GM11168 (cell line): ENCODE measurements at regions not wholly inside any gene's neighbourhood (a gene's known extent, or its start where the extent isn't known, plus 50 kb on each side); places are given as distances from the start of the nearest gene placed in this dataset.

Experiments
- in situ Hi-C: fragments of 300-500 bp; cut with MboI; formaldehyde crosslinking; loops from one replicate; pipeline ENCODE4 v1.12.0; 2022; ENCODE audit warnings: low sequenced_read_pairs; ENCODE audit not compliant: unreplicated experiment

DNA sequence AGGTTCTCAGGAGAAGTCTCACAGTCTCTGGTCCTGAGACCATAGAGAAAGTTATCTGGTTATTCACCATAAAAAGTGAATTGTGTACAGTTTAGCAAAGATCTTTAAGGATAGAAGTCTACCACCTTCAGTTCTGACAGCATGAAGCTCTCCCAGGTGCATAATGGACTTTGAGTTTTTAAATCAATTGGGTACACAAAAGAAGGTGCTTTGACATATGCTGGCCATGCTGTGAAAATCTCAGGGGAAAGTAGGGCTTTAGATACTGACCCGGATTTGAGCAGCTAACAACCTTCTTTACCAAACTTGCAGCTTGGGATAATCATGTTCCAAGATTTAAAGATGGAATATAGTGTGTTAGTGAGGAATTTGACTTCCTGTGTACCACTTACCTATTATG lies 264.2 kb downstream of the ZSWIM6 start:
- in situ Hi-C loops = no loop called here

DNA sequence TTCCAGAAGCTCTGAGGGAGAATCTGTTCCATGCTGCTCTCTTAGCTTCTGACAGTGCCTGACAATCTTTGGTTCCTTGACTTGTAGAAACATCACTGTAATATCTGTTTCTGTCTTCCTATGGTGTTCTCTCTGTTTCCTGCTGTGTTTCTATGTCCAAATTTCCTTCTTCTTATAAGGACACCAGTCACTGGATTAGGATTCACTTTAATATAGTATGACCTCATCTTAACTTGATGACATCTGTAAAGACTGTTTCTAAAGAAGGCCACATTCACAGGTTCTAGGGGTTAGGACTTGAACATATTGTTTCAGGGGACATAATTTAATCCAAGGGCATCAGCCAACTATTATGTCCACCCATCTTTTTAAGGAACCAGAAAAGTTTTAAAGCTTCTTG lies 265.6 kb downstream of the ZSWIM6 start:
- in situ Hi-C loops = no loop called here

DNA sequence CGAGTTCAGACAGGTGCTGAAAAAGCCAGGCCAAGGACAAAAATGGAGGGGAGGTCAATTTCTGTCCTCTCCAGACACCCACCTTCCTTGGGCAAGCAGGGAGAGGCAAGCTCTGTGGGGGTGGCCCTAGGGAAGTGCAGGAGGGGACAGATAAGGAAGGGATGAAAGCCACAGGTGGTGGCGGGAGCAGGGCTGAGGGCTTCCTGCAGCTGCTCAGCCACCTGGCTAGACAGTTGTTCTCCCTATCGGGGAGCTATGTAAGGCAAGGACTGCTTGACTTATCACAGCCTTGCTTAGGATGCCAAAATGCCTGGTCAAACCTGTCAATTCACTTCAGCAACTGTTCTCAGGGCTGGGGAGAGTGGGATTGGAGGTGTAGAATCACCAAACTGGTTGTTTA lies 266.1 kb downstream of the ZSWIM6 start:
- in situ Hi-C loops = no loop called here

DNA sequence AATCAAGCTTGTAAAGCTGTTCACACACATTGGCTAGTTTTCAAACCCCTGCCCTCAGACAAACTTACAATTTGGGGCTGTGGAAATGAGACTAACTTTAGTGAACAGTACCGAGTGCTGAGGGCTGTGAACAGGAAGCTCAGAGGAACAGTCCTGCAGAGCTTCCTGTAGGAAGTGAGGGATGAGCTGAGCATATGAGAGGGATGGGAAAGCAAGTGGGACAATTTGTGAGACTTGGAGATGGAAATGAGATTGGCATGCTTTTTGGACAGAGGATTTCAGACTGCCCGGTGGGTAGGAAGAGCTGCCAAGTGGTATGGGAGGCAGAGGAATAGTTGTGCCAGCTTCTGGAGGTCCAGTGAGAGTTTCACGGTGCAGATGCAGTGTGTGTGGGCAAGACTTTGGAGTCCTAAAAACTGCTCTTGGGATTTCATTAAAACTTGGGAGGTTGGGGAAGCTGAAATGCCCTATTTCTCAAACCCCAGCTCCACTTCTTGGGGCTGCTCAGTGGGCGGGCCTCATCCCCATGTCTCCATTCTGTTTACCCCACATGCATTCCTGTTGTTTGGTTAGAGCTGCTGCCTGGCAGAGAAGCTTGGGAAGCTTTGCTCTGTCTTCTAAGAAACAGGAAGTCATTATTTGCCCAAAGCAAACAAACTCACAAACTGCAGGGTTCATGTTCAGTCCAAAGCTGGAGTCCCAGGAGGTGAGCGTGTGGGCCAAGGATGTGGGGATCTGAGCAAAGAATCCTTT lies 267.5 kb downstream of the ZSWIM6 start:
- in situ Hi-C loops = no loop called here

DNA sequence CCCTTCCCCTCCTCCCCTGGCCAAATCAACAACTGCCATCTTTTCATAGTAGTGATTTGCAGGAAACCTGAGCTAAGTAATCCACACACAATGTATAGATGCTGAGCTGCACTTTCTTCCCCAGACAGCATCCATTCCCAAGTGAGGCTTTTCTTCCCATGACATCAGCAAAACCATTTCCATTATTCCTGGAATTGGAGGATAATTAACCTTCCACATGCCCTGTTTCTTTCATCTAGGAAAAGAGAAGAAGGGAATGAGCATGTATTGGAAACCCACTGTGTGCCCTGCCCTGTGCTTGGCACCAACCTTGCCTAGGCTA lies 268.0 kb downstream of the ZSWIM6 start:
- in situ Hi-C loops = no loop called here

DNA sequence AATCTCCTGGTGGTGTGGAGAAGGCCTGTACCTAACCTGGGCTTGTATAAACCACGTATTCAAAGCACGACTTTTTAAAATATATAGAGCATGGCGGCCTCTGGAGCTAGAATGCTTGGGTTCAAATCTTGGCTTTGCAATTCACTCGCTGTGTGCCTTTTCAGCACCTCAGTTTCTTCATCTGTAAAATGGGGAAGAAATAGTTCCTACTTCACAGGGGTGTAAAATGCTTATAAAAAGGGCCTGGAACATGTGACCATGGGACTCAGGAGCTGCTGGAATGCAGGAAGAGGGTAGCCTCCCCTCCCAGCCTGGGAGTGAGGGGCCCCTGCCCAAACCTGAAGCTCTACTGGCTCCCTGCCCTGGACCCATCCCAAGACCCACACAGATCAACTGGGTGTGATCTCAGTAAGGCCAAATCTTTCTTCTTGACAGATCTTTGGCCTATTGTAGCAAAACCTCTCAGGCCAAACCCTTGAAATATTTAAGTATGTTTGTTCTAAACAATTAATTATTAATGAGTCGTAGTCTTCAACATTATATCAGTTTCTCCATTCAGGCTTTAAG lies 269.0 kb downstream of the ZSWIM6 start:
- in situ Hi-C loops = no loop called here

DNA sequence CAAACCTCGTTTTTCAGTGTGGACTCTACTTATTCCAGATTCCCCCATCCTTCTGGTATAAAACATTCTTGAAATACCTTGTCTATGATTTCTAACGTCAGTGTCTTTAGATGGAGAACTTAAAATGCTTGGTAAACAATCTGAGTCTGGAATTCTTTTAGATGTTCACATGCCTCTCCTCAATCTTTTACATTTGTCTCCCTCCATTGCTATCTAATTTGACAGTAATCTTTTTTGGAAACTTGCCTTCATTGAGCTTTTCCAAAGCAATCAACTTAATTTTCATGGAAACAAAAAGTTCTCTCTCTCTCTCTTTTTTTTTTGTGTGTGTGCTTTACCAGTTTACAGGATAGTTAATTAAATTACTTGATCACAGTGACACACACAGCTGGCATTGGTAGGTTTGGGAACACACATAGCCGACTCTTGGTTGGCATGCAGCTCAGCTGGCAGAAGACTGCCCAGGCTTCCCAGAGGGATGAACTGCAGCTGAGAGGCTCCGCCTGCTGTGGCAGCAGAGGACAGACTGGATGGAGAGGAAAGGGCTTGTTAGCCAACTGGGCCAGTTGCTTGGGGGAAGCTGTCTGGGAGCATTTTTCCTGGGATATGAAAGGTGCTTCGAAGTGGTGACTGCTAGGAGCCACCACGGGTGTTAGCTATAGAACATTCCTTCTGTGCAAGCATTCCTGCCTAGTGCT lies 271.3 kb downstream of the ZSWIM6 start:
- in situ Hi-C loops = no loop called here

DNA sequence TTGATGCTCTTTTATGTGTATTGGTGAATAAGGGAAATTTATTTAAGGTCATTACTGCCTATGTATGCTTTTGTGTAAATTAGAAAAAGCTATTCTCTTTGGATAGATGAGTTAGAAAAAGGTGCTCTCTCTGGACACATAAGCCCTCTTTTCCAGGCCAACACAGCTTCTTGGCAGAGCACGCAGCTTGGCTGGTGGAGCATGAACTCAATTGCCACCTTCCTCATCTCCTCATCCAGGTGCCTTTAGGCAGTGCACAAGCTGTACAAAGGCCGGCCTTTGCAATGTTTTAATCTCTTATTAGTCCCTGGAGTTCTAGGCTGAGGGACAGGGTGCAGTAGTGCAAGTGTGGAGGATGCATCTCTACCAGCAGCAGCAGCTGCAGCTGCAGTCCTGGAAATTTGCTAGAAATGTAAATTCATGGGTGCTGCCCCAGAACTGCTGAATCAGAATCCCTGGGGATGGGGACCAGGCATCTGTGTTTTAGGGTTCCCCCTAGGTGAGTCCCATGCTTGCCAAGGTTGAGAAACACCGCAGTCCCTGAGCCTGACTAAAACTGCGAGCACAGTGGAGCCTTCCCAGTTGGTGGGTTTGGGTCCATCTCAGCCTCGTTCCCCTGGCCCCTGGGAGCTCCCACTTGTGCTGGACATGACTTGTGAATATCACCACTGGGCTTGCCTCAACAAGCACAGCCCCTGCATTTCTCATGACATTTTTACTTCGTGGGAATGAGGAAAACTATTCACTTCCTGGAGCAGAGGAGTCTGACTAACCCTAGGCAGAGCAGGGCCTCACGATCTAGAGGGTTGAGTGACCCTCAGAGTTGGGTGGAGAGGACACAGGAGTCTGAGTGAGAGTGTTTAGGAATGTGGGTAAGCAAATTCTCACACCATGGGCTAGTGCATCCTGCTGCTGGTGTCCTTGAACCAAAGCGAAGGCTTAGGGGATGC lies 272.3 kb downstream of the ZSWIM6 start:
- in situ Hi-C loops = no loop called here

DNA sequence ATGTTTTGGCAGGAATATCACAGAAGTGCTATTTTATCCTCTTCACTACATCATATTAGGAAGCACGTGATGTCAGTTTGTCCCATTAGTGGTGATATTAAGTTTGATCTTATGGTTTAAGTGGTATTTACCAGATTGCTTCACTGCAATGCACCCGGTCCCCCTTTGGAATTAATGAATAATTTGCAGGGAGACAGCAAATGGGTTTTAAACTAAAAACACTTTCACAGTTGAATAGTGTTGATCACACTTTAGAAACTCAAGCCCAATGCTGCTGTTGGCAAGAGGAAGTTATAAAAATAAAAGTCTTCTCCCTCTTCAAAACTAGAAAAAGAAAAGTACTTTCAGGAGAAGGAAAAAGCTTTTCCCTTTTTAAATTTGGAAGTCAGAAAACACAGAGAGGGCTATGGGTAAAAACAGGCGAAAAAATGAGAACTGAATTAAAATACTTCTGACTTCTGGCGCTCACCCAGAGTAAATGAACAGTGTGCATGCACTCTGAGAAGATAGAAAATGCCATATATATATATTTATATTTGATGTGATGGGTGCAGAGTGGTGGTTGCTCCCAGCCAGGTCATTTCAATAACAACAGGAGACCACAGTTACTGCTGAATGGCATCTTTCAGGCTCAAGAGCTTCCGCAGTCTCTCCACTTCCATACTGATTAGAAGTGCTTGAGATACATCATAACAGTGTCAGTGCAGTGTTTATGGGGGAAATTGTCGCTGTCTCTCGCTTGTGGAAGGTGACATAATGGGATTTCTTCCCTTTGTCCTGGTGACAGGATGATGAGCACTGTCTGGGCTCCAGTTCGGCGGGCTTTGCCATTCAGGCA lies 278.0 kb downstream of the ZSWIM6 start:
- in situ Hi-C loops = no loop called here

DNA sequence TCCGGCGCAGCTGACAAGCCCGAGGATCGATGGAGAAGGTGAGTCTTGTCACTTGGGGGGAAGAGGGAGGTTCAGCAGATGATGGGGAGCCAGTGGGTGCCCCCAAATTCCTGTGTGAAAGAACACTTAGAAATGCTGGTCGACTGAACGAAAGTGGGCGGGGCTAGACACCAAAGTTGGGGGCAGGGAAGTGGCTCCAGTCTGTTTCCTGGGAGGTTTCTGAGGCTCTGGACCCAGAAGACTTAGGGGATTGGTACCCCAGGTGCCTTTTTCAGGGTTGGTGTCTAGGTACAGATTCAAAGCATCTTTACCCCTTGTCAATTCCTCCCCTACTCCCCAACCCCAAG lies 278.6 kb downstream of the ZSWIM6 start:
- in situ Hi-C loops = no loop called here

DNA sequence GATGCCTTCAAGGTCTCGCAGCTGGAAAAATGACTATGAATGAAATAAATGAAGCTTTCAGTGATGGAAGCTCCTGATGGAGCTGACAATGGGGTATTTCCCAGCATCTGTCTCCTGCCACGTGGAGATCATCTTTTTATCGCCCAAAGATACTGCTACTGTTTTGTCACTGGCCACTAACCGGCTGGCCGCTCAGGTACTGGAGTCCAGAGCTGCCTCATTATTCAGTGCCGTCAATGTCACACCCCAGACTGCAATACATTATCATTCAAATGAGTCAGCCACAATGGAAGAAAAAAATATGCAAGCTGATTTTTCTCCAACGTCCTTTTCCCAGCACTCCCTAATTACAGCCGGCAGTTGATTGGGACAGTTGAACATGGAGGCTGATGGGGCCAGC lies 280.4 kb downstream of the ZSWIM6 start:
- in situ Hi-C loops = no loop called here

DNA sequence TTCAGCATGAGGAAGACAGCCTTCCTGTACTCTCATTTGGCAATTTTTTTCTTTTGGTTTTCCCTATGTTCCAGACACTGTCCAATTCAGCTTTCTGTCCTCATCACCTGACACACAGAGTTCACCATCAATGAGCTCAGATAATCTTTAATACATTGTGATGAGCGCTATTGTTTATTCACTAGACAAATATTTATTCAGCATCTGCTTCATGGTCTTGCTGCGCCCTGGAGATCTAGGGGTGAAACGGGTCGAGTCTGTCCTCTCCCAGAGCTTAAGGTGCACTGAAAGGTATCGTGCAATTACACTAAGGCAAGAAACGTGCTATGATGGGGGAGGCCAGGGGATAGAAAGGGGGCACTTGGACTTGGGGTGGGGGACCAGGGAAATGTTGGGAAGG lies 281.6 kb downstream of the ZSWIM6 start:
- in situ Hi-C loops = no loop called here

DNA sequence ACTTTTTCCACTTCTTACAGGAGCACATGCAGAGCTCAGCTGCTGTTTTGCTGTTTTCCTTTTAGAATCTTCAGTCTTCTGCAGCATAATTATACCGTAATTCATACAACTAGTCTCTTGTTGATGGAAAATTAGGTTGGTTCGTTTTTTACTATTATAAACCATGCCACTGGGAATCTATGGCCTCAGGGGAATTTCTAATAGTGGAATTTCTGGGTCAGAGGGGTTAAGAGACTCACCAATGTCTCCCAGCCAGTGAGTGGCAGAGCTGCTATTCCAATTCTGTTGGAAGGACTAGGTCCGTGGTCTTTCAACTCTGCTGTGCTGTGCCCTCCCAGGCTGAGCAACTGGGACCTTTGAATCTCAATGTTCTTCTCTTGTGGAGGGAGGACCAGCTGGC lies 282.5 kb downstream of the ZSWIM6 start:
- in situ Hi-C loops = no loop called here

DNA sequence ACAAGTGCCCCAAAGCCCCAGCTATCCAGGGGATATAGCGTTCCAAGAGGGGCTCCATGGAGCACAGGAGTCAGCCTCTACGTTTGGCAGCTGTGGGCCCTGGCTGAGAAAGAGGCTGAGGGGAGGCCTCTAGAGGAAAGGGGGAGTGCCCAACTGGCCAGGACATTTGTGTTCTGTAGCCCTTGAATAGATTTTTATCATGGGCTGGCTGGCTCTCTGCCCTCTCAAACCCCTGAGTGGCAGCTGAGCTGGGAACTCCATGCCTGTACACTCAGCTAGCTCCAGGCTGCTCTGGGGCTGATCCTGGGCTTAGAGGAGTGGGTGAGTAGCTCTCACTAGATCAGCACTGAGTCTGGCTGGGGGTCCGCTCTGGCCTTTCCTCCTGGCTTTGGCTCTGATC lies 285.0 kb downstream of the ZSWIM6 start:
- in situ Hi-C loops = no loop called here

DNA sequence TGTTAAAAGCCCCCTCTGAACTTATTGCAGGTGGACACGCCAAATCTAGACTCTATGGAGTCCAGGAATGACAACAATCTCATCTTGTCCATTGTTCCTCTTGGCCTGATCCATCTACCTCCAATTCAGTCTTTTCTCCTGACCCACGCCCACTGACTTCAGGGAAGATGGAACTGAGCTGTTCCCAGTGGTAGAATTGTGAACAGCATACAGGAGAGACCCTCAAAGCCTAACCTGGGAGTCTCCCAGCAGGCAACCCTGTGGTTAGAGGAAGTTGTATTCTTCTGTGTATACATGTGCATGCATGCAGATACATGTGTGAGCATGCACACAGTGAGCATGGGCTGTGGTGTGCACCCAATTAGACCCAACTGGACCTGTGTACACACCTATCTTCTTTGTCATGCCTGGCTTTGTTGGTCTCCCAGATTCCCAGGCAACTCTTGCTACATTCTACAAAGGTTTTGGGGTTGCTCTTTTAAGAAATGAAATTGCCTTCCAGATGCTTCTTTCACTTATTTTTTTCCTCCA lies 286.0 kb downstream of the ZSWIM6 start:
- in situ Hi-C loops = no loop called here

DNA sequence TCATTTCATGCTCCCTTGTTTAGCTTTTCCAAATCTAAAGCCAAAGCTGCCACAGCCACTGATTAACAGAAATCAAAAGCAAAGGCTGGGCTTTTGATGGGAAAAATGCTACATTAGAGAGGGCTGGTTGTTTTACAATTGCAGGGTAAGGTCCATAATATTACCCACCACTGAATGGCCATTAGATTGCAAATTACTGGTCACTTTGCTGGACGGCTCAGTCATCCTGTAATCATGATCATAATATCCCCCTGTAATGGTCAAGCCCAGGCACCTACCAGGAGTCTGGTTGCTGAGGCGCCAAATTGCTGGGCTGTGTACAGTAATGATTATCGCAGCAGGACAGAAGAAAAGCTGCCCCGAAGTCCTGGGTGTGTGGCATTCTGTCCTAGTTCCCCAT lies 286.5 kb downstream of the ZSWIM6 start:
- in situ Hi-C loops = no loop called here

DNA sequence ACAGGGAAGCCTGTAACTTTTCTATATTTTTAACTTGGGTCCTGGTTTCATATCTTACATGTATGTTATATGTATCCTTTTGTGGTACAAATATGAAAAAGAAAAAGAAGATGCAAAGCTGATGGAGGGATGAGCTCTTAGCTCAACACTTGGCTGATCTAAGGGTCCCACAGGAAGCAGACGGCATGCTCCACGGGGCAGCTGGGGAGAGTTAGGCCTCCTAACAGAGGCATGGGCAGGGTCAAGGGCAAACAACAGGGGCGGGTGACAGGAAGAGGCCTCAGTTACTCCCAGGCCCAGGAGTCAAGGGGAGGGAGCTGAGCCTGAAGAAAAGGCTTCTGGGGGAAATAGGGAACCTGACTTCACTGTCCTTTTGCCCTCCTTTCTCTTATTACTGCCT lies 287.2 kb downstream of the ZSWIM6 start:
- in situ Hi-C loops = no loop called here

DNA sequence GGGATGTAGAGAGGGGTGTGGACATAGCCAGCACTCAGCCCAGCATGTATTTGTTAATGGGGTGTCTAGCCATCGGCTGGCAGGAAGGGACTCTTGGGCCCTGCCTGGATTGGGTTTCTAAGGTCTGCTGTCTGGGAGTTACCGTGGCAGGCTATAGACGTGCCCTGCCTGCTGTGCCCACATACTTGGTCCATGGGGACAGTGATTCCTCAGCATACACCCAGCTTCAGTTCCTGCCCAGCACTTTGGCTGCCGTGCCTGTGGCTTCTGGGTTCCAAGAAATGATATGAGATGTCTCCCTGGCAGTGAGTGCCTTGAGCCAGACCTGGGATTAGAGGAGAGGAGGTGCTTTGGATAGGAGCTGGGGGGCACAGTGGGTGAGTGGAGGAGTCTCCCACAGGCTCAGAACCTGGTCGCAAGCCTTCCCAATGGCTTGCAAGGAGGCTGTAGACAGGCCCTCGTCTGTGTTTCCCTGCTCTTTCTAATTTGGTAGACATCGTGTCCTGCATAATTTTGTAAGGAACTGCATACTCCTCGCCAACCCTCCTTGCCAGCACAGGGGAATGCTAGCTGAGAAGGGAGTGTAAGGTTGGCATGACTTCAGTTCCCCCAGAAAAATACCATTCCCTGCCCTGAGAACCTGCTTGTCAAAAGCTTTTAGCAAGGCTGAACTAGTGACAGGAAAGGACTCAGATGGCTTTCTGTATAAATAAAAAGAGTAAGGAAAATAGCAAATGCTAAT lies 287.9 kb downstream of the ZSWIM6 start:
- in situ Hi-C loops = no loop called here

DNA sequence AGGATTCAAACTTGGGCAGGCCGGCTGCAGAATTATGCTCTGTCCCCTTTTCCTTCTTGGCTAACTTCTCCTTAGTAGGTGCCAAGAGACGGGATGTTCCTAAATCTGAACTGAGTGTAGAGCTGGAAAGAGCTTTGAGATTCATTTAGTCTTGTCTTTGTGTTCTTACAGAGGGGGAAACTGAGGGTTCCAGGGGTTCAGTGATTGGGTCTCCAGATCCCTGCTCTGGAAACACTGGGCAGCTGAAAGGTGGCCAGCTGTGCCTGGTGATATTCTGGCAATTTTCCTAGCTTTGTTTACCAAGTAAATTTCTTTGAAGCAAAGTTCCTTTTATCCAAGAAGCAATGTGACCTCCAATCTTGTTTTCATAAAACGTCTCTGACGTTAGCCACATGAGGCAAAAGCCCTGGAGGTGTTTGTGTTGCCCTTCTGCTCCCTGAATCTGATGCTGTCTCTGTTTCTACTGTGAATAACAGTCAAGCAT lies 288.7 kb downstream of the ZSWIM6 start:
- in situ Hi-C loops = no loop called here
